Fibroblast of villous mesenchyme (primary cell): ENCODE measurements at regions not wholly inside any gene's neighbourhood (a gene's known extent, or its start where the extent isn't known, plus 50 kb on each side); places are given as distances from the start of the nearest gene placed in this dataset.

ENCODE experiments used
- DNase-seq: peaks from one replicate; pipeline ENCODE4 v3.0.0-alpha.2; 2010; ENCODE audit warnings: low read depth
- H3K4me3 ChIP-seq: 2 replicates; pipeline ENCODE4 v1.5.1; 2011; ENCODE audit warnings: low read depth, mild to moderate bottlenecking, low read length
- TF ChIP-seq, protein P1 (sequence below): IDR thresholded peaks from 2 replicates; pipeline ENCODE4 v1.5.1; 2012; ENCODE audit warnings: low read depth, mild to moderate bottlenecking, low read length; ENCODE audit not compliant: insufficient read depth

- DNase-seq = no peak
Observed at GRCh38 chr20:11740975-11741374, 176.7 kb upstream of the BTBD3 start.

GRCh38 chr20:11745145-11745544, 172.5 kb upstream of the BTBD3 start:
- H3K4me3 ChIP-seq = no peak overlapping the region
- TF ChIP-seq, protein P1, sequence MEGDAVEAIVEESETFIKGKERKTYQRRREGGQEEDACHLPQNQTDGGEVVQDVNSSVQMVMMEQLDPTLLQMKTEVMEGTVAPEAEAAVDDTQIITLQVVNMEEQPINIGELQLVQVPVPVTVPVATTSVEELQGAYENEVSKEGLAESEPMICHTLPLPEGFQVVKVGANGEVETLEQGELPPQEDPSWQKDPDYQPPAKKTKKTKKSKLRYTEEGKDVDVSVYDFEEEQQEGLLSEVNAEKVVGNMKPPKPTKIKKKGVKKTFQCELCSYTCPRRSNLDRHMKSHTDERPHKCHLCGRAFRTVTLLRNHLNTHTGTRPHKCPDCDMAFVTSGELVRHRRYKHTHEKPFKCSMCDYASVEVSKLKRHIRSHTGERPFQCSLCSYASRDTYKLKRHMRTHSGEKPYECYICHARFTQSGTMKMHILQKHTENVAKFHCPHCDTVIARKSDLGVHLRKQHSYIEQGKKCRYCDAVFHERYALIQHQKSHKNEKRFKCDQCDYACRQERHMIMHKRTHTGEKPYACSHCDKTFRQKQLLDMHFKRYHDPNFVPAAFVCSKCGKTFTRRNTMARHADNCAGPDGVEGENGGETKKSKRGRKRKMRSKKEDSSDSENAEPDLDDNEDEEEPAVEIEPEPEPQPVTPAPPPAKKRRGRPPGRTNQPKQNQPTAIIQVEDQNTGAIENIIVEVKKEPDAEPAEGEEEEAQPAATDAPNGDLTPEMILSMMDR = no peak
- no peak for DNase-seq

More at GRCh38 chr20:11740975-11741374, 176.7 kb upstream of the BTBD3 start:
- TF ChIP-seq, protein P1 = no peak
- H3K4me3 ChIP-seq = no peak overlapping the region

- no peak for DNase-seq
- TF ChIP-seq, protein P1 = no peak
- H3K4me3 ChIP-seq = no peak overlapping the region
Observed at GRCh38 chr20:11748436-11748835, 169.3 kb upstream of the BTBD3 start.

GRCh38 chr20:11752336-11752735, 165.4 kb upstream of the BTBD3 start:
- no peak for DNase-seq
- no peak overlapping the region for H3K4me3 ChIP-seq
- TF ChIP-seq, protein P1 = no peak

- TF ChIP-seq, protein P1 = no peak
- H3K4me3 ChIP-seq = no peak overlapping the region
- no peak for DNase-seq
Observed at GRCh38 chr20:11753155-11753554, 164.5 kb upstream of the BTBD3 start.

- TF ChIP-seq, protein P1 = no peak
- no peak for DNase-seq
- H3K4me3 ChIP-seq = no peak overlapping the region
Observed at GRCh38 chr20:11754451-11754850, 163.2 kb upstream of the BTBD3 start.

GRCh38 chr20:11755071-11755841, 162.4 kb upstream of the BTBD3 start:
- TF ChIP-seq, protein P1 = peak; percentile 17

More at GRCh38 chr20:11755071-11755841, 162.4 kb upstream of the BTBD3 start:
- peak; percentile 34 for DNase-seq
- H3K4me3 ChIP-seq = no peak overlapping the region
